ENCODE measurements at regions not wholly inside any gene's neighbourhood (a gene's known extent, or its start where the extent isn't known, plus 50 kb on each side); places are given as distances from the start of the nearest gene placed in this dataset.

DNA sequence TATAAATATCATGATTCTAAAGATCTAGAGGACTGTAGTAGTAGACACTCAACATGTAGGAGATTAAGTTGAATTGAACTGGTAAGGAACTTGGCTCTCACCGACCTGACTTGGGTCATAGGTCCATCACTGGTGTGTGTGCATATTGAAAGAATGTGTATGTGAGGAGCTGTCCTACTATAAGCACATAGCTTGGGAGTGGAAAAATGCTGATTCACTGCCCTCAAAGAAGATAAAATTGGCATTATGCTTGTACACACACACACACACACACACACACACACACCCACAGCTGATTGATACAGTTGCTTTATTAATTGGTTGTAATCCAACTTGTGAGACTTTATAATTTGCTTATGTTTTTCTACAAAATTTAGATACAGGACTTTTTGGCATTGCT, 411.0 kb upstream of the NR2F2 start:
- TF ChIP-seq, protein P1, sequence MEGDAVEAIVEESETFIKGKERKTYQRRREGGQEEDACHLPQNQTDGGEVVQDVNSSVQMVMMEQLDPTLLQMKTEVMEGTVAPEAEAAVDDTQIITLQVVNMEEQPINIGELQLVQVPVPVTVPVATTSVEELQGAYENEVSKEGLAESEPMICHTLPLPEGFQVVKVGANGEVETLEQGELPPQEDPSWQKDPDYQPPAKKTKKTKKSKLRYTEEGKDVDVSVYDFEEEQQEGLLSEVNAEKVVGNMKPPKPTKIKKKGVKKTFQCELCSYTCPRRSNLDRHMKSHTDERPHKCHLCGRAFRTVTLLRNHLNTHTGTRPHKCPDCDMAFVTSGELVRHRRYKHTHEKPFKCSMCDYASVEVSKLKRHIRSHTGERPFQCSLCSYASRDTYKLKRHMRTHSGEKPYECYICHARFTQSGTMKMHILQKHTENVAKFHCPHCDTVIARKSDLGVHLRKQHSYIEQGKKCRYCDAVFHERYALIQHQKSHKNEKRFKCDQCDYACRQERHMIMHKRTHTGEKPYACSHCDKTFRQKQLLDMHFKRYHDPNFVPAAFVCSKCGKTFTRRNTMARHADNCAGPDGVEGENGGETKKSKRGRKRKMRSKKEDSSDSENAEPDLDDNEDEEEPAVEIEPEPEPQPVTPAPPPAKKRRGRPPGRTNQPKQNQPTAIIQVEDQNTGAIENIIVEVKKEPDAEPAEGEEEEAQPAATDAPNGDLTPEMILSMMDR (IDR thresholded peaks at IDR 0.05) = no peak
- no peak for TF ChIP-seq POLR2A (IDR thresholded peaks at IDR 0.05)
